Sigmoid colon (tissue), 6 donors: ENCODE measurements at regions not wholly inside any gene's neighbourhood (a gene's known extent, or its start where the extent isn't known, plus 50 kb on each side); places are given as distances from the start of the nearest gene placed in this dataset.
A peak's percentile ranks its signal among the peaks of the same experiment; 100 is the strongest.

Experiments used
- DNase-seq: peaks from one replicate; pipeline ENCODE4 v3.0.0-alpha.2; 2019
- H3K27ac ChIP-seq, 4 donors: fragments of 200-600 bp; sonication (generic); one replicate each; pipeline ENCODE4 v1.5.1; 2016 to 2019; ENCODE audit warnings: mild to moderate bottlenecking in 1 of 4
- H3K27me3 ChIP-seq, 3 donors: fragments of 200-600 bp; sonication (generic); one replicate each; pipeline ENCODE4 v1.5.1; 2019; ENCODE audit warnings: mild to moderate bottlenecking in 1 of 3
- H3K36me3 ChIP-seq, 4 donors: fragments of 200-600 bp; sonication (generic); one replicate each; pipeline ENCODE4 v1.5.1; 2016 to 2019
- H3K4me1 ChIP-seq, 4 donors: fragments of 200-600 bp; sonication (generic); one replicate each; pipeline ENCODE4 v1.5.1; 2017 to 2019
- H3K4me3 ChIP-seq, 4 donors: fragments of 200-600 bp; sonication (generic); one replicate each; pipeline ENCODE4 v1.5.1; 2017 to 2019; ENCODE audit warnings: mild to moderate bottlenecking in 2 of 4, moderate library complexity in 1 of 4
- H3K9me3 ChIP-seq, 4 donors: fragments of 200-600 bp in 3 of 4; sonication (generic) in 3 of 4; one replicate each; pipeline versions ENCODE4 v1.5.1 to v1.6.1; 2013 to 2019
- EP300 ChIP-seq, 4 donors: sonication (generic); formaldehyde crosslinking; IDR thresholded peaks; one replicate each; pipeline ENCODE4 v1.6.1; 2017; ENCODE audit warnings: antibody characterized with exemption in 4 of 4
- POLR2A ChIP-seq, 2 donors: fragments of 450-650 bp; IDR thresholded peaks; one replicate each; pipeline ENCODE4 v1.6.1; 2016; ENCODE audit warnings: antibody characterized with exemption in 2 of 2, mild to moderate bottlenecking in 2 of 2, moderate library complexity in 2 of 2
- POLR2AphosphoS5 ChIP-seq, 4 donors: sonication (generic); formaldehyde crosslinking; IDR thresholded peaks; one replicate each; pipeline ENCODE4 v1.6.1; 2017; ENCODE audit warnings: antibody characterized with exemption in 4 of 4
- WGBS, 2 donors: extraction: QIAGEN DNeasy Blood & Tissue Kit; methylation state at CpG; one replicate each; pipeline ENCODE4 v1.1.7; 2013; 5-methylcytosine and 5-hydroxymethylcytosine counted together
- intact Hi-C: fragments of 100-400 bp; cut with DNase I; formaldehyde crosslinking; loops from one replicate; pipeline ENCODE4 v1.15.1; 2023
- TF ChIP-seq, protein P1 (sequence below), 4 experiments: fragments of 450-650 bp in 3 of 4; fragments of 200-600 bp in 1 of 4; IDR thresholded peaks; one replicate each; pipeline ENCODE4 v1.5.1; 2016 to 2019; ENCODE audit warnings: antibody characterized with exemption in 4 of 4, mild to moderate bottlenecking in 3 of 4, moderate library complexity in 2 of 4
- donor health status: healthy with polysubstance abuse.
- donor health status: healthy.

DNA sequence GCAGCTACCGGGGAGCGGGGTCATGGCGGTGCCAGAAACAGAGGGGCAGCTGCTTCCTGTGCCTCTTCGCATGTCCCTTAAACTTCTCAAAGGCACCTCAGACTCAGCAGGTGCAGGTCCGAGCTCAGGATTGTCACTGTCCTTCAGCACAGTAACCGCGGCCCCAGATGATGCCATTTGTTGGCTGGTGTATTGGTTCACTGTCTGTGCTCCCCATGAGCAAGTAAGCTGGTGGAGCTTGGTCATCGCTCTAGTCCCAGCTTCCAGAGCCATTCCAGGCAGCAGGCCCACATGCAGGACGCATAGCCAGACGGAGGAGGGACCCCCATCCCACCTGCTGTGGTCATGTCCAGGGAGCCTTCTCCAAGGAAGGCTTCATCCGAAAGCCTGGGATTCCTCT, 154.0 kb upstream of the AJAP1 start:
- Histone ChIP-seq H3K9me3 (no peaks in the 10 kb centered on the region), H3K4me3 (no peak overlapping the region), H3K36me3 (no peaks in the 10 kb centered on the region), H3K27me3 (peaks cover 0 to 7% (median 0%) of the 10 kb centered on the region in 3 donors), H3K27ac (no peak overlapping the region), H3K4me1 (no peaks in the 10 kb centered on the region)
- intact Hi-C loops = no loop called here
- WGBS, 2 donors = 91 to 93% methylated on average over 11 of the region's 11 CpGs
- TF ChIP-seq POLR2A (IDR thresholded peaks at IDR 0.05) (no peak), POLR2AphosphoS5 (IDR thresholded peaks at IDR 0.05) (no peak), EP300 (IDR thresholded peaks at IDR 0.05) (no peak)
- TF ChIP-seq, protein P1, sequence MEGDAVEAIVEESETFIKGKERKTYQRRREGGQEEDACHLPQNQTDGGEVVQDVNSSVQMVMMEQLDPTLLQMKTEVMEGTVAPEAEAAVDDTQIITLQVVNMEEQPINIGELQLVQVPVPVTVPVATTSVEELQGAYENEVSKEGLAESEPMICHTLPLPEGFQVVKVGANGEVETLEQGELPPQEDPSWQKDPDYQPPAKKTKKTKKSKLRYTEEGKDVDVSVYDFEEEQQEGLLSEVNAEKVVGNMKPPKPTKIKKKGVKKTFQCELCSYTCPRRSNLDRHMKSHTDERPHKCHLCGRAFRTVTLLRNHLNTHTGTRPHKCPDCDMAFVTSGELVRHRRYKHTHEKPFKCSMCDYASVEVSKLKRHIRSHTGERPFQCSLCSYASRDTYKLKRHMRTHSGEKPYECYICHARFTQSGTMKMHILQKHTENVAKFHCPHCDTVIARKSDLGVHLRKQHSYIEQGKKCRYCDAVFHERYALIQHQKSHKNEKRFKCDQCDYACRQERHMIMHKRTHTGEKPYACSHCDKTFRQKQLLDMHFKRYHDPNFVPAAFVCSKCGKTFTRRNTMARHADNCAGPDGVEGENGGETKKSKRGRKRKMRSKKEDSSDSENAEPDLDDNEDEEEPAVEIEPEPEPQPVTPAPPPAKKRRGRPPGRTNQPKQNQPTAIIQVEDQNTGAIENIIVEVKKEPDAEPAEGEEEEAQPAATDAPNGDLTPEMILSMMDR (IDR thresholded peaks at IDR 0.05) = no peak
- peak; percentile 52 for DNase-seq

- Histone ChIP-seq H3K27ac (no peak overlapping the region), H3K36me3 (no peaks in the 10 kb centered on the region), H3K4me1 (no peaks in the 10 kb centered on the region), H3K4me3 (no peak overlapping the region), H3K9me3 (no peaks in the 10 kb centered on the region), H3K27me3 (peaks cover 0 to 3% (median 0%) of the 10 kb centered on the region in 3 donors)
- TF ChIP-seq EP300 (IDR thresholded peaks at IDR 0.05) (no peak), POLR2A (IDR thresholded peaks at IDR 0.05) (no peak), POLR2AphosphoS5 (IDR thresholded peaks at IDR 0.05) (no peak)
- TF ChIP-seq, protein P1 (IDR thresholded peaks at IDR 0.05) = no peak
- intact Hi-C loops = no loop called here
- no peak for DNase-seq
- 58 to 75% methylated on average over 4 of the region's 4 CpGs for WGBS, 2 donors
Measured at GRCh38 chr1:4506591-4506990, 147.8 kb upstream of the AJAP1 start.

- DNase-seq = no peak
- Histone ChIP-seq H3K27ac (no peak overlapping the region), H3K27me3 (no peaks in the 10 kb centered on the region), H3K36me3 (no peaks in the 10 kb centered on the region), H3K4me3 (no peak overlapping the region), H3K4me1 (no peaks in the 10 kb centered on the region), H3K9me3 (no peaks in the 10 kb centered on the region)
- 48 to 58% methylated on average over 8 of the region's 8 CpGs for WGBS, 2 donors
- TF ChIP-seq POLR2A (IDR thresholded peaks at IDR 0.05) = no peak
- no peak for TF ChIP-seq EP300 (IDR thresholded peaks at IDR 0.05)
- TF ChIP-seq POLR2AphosphoS5 (IDR thresholded peaks at IDR 0.05) = no peak
- TF ChIP-seq, protein P1 (IDR thresholded peaks at IDR 0.05) = no peak
- intact Hi-C loops = no loop called here
Measured at GRCh38 chr1:4509206-4509605, 145.2 kb upstream of the AJAP1 start.

GRCh38 chr1:4510276-4510691, 144.1 kb upstream of the AJAP1 start:
- 65 to 69% methylated on average over 4 of the region's 4 CpGs for WGBS, 2 donors
- no peaks in the 10 kb centered on the region for H3K27me3 ChIP-seq
- intact Hi-C loops = no loop called here
- H3K4me3 ChIP-seq = no peak overlapping the region
- TF ChIP-seq, protein P1 (IDR thresholded peaks at IDR 0.05) = no peak
- no peak for TF ChIP-seq POLR2AphosphoS5 (IDR thresholded peaks at IDR 0.05)
- TF ChIP-seq POLR2A (IDR thresholded peaks at IDR 0.05) = no peak
- no peak for TF ChIP-seq EP300 (IDR thresholded peaks at IDR 0.05)
- H3K27ac ChIP-seq = no peak overlapping the region
- no peaks in the 10 kb centered on the region for H3K4me1 ChIP-seq
- no peaks in the 10 kb centered on the region for H3K9me3 ChIP-seq
- no peaks in the 10 kb centered on the region for H3K36me3 ChIP-seq
- DNase-seq = no peak

GRCh38 chr1:4511374-4511773, 143.0 kb upstream of the AJAP1 start:
- TF ChIP-seq POLR2AphosphoS5 (IDR thresholded peaks at IDR 0.05) (no peak), EP300 (IDR thresholded peaks at IDR 0.05) (no peak), POLR2A (IDR thresholded peaks at IDR 0.05) (no peak)
- TF ChIP-seq, protein P1 (IDR thresholded peaks at IDR 0.05) = no peak
- Histone ChIP-seq H3K27me3 (no peaks in the 10 kb centered on the region), H3K27ac (no peak overlapping the region), H3K36me3 (no peaks in the 10 kb centered on the region), H3K9me3 (no peaks in the 10 kb centered on the region), H3K4me1 (no peaks in the 10 kb centered on the region), H3K4me3 (no peak overlapping the region)
- intact Hi-C loops = no loop called here
- WGBS, 2 donors = 90 to 91% methylated on average over 13 of the region's 13 CpGs
- no peak for DNase-seq
